Medulla oblongata (tissue), 1 donor: ENCODE measurements at regions not wholly inside any gene's neighbourhood (a gene's known extent, or its start where the extent isn't known, plus 50 kb on each side); places are given as distances from the start of the nearest gene placed in this dataset.

Source experiments
- DNase-seq: peaks from one replicate; pipeline ENCODE4 v3.0.0-alpha.2; 2015; ENCODE audit errors: extremely low spot score

GRCh38 chr3:110101361-110101760 lies 764.0 kb upstream of the DPPA4 start:
- DNase-seq: no peak

GRCh38 chr3:110106805-110107204 lies 769.5 kb upstream of the DPPA4 start:
- no peak for DNase-seq

GRCh38 chr3:110123946-110124345 lies 786.6 kb upstream of the DPPA4 start:
- no peak for DNase-seq

GRCh38 chr3:110126065-110126464 lies 788.7 kb upstream of the DPPA4 start:
- DNase-seq: no peak

GRCh38 chr3:110133971-110134370 lies 796.6 kb upstream of the DPPA4 start:
- DNase-seq: no peak

- DNase-seq: no peak
These were observed 801.7 kb upstream of the DPPA4 start for GRCh38 chr3:110139048-110139447.

GRCh38 chr3:110139821-110140220 lies 802.5 kb upstream of the DPPA4 start:
- DNase-seq: no peak

- DNase-seq: no peak
These were observed 812.4 kb upstream of the DPPA4 start for GRCh38 chr3:110149763-110150162.

GRCh38 chr3:110157221-110157620 lies 819.9 kb upstream of the DPPA4 start:
- DNase-seq: no peak

GRCh38 chr3:110164632-110165369 lies 827.5 kb upstream of the DPPA4 start:
- no peak for DNase-seq

GRCh38 chr3:110165370-110165743 lies 828.0 kb upstream of the DPPA4 start:
- DNase-seq: no peak

GRCh38 chr3:110165753-110166152 lies 828.4 kb upstream of the DPPA4 start:
- no peak for DNase-seq

GRCh38 chr3:110166791-110167190 lies 829.4 kb upstream of the DPPA4 start:
- DNase-seq: no peak

- no peak for DNase-seq
These were observed 837.6 kb upstream of the DPPA4 start for GRCh38 chr3:110174908-110175307.

GRCh38 chr3:110178965-110179364 lies 841.6 kb upstream of the DPPA4 start:
- peak; percentile 9 for DNase-seq

- peak; percentile 70 for DNase-seq
These were observed 843.4 kb upstream of the DPPA4 start for GRCh38 chr3:110180733-110181132.

GRCh38 chr3:110181226-110181625 lies 843.9 kb upstream of the DPPA4 start:
- no peak for DNase-seq

- no peak for DNase-seq
These were observed 847.2 kb upstream of the DPPA4 start for GRCh38 chr3:110184536-110184935.

- no peak for DNase-seq
These were observed 855.7 kb upstream of the DPPA4 start for GRCh38 chr3:110193074-110193473.

GRCh38 chr3:110198717-110199587 lies 861.6 kb upstream of the DPPA4 start:
- peak; percentile 71 for DNase-seq

- no peak for DNase-seq
These were observed 862.2 kb upstream of the DPPA4 start for GRCh38 chr3:110199588-110199943.

- no peak for DNase-seq
These were observed 861.4 kb upstream of the NECTIN3 start for GRCh38 chr3:110210086-110210660.

GRCh38 chr3:110226645-110227044 lies 845.0 kb upstream of the NECTIN3 start:
- no peak for DNase-seq
